DMS 273 treated with DMSO at 0.1 percent for 48 hours (cell line): ENCODE measurements at regions not wholly inside any gene's neighbourhood (a gene's known extent, or its start where the extent isn't known, plus 50 kb on each side); places are given as distances from the start of the nearest gene placed in this dataset.

Experiments used
- DNase-seq: peaks from one replicate; lab custom pipeline; 2025; lab: John Stamatoyannopoulos, UW

- DNase-seq = no peak
These were observed 85.0 kb upstream of the SLC38A4 start for GRCh38 chr12:46910830-46911229.

GRCh38 chr12:46914336-46914735 is 88.5 kb upstream of the SLC38A4 start:
- no peak for DNase-seq

GRCh38 chr12:46915082-46915481 is 89.3 kb upstream of the SLC38A4 start:
- no peak for DNase-seq

GRCh38 chr12:46915836-46916235 is 90.0 kb upstream of the SLC38A4 start:
- DNase-seq = no peak

GRCh38 chr12:46916796-46917419 is 91.1 kb upstream of the SLC38A4 start:
- DNase-seq = no peak

- no peak for DNase-seq
These were observed 92.0 kb upstream of the SLC38A4 start for GRCh38 chr12:46917821-46918220.

GRCh38 chr12:46918631-46919030 is 92.8 kb upstream of the SLC38A4 start:
- no peak for DNase-seq

GRCh38 chr12:46919666-46920400 is 94.0 kb upstream of the SLC38A4 start:
- DNase-seq = no peak

GRCh38 chr12:46920499-46920898 is 94.7 kb upstream of the SLC38A4 start:
- no peak for DNase-seq

- DNase-seq = no peak
These were observed 95.4 kb upstream of the SLC38A4 start for GRCh38 chr12:46921048-46921763.

GRCh38 chr12:46921764-46922133 is 96.0 kb upstream of the SLC38A4 start:
- DNase-seq = no peak

- no peak for DNase-seq
These were observed 100.7 kb upstream of the SLC38A4 start for GRCh38 chr12:46926526-46926925.

GRCh38 chr12:46930101-46930500 is 104.3 kb upstream of the SLC38A4 start:
- DNase-seq = no peak

GRCh38 chr12:46933947-46934346 is 108.2 kb upstream of the SLC38A4 start:
- DNase-seq = no peak

- no peak for DNase-seq
These were observed 108.7 kb upstream of the SLC38A4 start for GRCh38 chr12:46934374-46935111.

- DNase-seq = no peak
These were observed 109.6 kb upstream of the SLC38A4 start for GRCh38 chr12:46935271-46935847.

GRCh38 chr12:46936042-46936441 is 110.2 kb upstream of the SLC38A4 start:
- DNase-seq = no peak

- DNase-seq = no peak
These were observed 112.4 kb upstream of the SLC38A4 start for GRCh38 chr12:46938071-46938678.

GRCh38 chr12:46941981-46942380 is 116.2 kb upstream of the SLC38A4 start:
- DNase-seq = no peak

GRCh38 chr12:46942579-46942978 is 116.8 kb upstream of the SLC38A4 start:
- DNase-seq = no peak

- no peak for DNase-seq
These were observed 118.3 kb upstream of the SLC38A4 start for GRCh38 chr12:46944088-46944487.

- DNase-seq = no peak
These were observed 119.0 kb upstream of the SLC38A4 start for GRCh38 chr12:46944771-46945170.
